Astrocyte (in vitro differentiated cells and primary cell): ENCODE measurements at regions not wholly inside any gene's neighbourhood (a gene's known extent, or its start where the extent isn't known, plus 50 kb on each side); places are given as distances from the start of the nearest gene placed in this dataset.

Source experiments
- DNase-seq: peaks from one replicate; pipeline ENCODE4 v3.0.0-alpha.2; 2010; ENCODE audit warnings: low read depth
- FAIRE-seq: peaks from 2 replicates; lab custom pipeline; 2011; peaks lifted over from hg19 to GRCh38; lab: Jason Lieb, UNC
- H2AFZ ChIP-seq: 2 replicates; pipeline ENCODE4 v1.6.0; 2012; ENCODE audit warnings: low read depth, low read length, inconsistent platforms
- H3K27ac ChIP-seq: 2 replicates; pipeline ENCODE4 v1.5.1; 2011; ENCODE audit warnings: low read depth, low read length, inconsistent platforms
- H3K27me3 ChIP-seq: 2 replicates; pipeline ENCODE4 v1.6.0; 2011; ENCODE audit warnings: low read length, inconsistent platforms; ENCODE audit not compliant: insufficient read depth
- H3K36me3 ChIP-seq: 2 replicates; pipeline ENCODE4 v1.5.1; 2011; ENCODE audit warnings: low read length, inconsistent platforms; ENCODE audit not compliant: insufficient read depth
- H3K4me1 ChIP-seq: 2 replicates; pipeline ENCODE4 v1.5.1; 2011; ENCODE audit warnings: low read length, inconsistent platforms; ENCODE audit not compliant: insufficient read depth
- H3K4me2 ChIP-seq: 2 replicates; pipeline ENCODE4 v1.6.0; 2012; ENCODE audit warnings: low read length, inconsistent platforms
- H3K4me3 ChIP-seq: 2 replicates; pipeline ENCODE4 v1.5.1; 2011; ENCODE audit warnings: low read depth, mild to moderate bottlenecking, low read length, inconsistent platforms; ENCODE audit not compliant: insufficient read depth
- H3K79me2 ChIP-seq: 2 replicates; pipeline ENCODE4 v1.6.0; 2012; ENCODE audit warnings: mild to moderate bottlenecking, low read length, inconsistent platforms; ENCODE audit not compliant: insufficient read depth
- H3K9ac ChIP-seq: 2 replicates; pipeline ENCODE4 v1.6.0; 2012; ENCODE audit warnings: mild to moderate bottlenecking, low read length, inconsistent platforms
- H3K9me3 ChIP-seq: 2 replicates; pipeline ENCODE4 v1.5.1; 2012; ENCODE audit warnings: low read depth, mild to moderate bottlenecking, low read length, inconsistent platforms; ENCODE audit not compliant: insufficient read depth
- H4K20me1 ChIP-seq: 2 replicates; pipeline ENCODE4 v1.6.0; 2012; ENCODE audit warnings: low read length, inconsistent platforms; ENCODE audit not compliant: insufficient read depth
- H3K27ac Mint-ChIP-seq: one replicate; pipeline ENCODE4 v1.8.0; 2021; ENCODE audit warnings: mild to moderate bottlenecking, mixed read lengths; ENCODE audit not compliant: unreplicated experiment
- H3K27me3 Mint-ChIP-seq: one replicate; pipeline ENCODE4 v1.8.0; 2021; ENCODE audit warnings: low read depth, mixed read lengths; ENCODE audit not compliant: unreplicated experiment
- H3K36me3 Mint-ChIP-seq: one replicate; pipeline ENCODE4 v1.8.0; 2021; ENCODE audit warnings: low read depth, mixed read lengths; ENCODE audit not compliant: unreplicated experiment
- H3K4me1 Mint-ChIP-seq: one replicate; pipeline ENCODE4 v1.8.0; 2021; ENCODE audit warnings: low read depth, mixed read lengths; ENCODE audit not compliant: unreplicated experiment
- H3K4me3 Mint-ChIP-seq: one replicate; pipeline ENCODE4 v1.8.0; 2021; ENCODE audit warnings: mild to moderate bottlenecking, moderate library complexity, mixed read lengths; ENCODE audit not compliant: unreplicated experiment
- H3K9me3 Mint-ChIP-seq: one replicate; pipeline ENCODE4 v1.8.0; 2021; ENCODE audit warnings: mild to moderate bottlenecking, mixed read lengths; ENCODE audit not compliant: unreplicated experiment
- EZH2 ChIP-seq: IDR thresholded peaks from 2 replicates; pipeline ENCODE4 v1.6.1; 2012; ENCODE audit warnings: mild to moderate bottlenecking, low read length, inconsistent platforms; ENCODE audit not compliant: insufficient read depth
- TF ChIP-seq, protein P1 (sequence below): IDR thresholded peaks from 2 replicates; pipeline ENCODE4 v1.5.1; 2011; ENCODE audit warnings: low read depth, mild to moderate bottlenecking, inconsistent platforms, low read length, moderate library complexity; ENCODE audit not compliant: insufficient read depth

DNA sequence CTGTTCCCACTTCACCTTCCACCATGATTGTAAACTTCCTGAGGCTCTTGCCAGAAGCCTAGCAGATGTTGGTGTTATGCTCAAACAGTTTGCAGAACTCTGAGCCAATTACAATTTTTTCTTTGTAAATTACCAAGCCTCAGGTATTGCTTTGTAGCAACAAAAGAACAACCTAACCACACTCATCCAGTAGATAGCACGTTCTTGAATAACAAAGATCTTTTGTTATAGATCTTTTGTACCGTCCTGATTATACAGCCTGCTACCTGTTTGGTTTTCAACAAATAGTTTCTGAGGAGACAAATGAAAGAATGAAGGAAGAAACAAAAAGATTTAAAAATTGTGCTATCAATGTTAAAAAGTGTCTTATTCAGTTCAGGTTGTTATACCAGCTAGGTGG lies 474.7 kb upstream of the ALCAM start:
- H3K79me2 ChIP-seq: no peaks in the 10 kb centered on the region
- Mint-ChIP-seq H3K27ac (no peak overlapping the region), H3K36me3 (no peaks in the 10 kb centered on the region), H3K4me3 (no peak overlapping the region), H3K4me1 (peaks cover 3% of the 10 kb centered on the region), H3K9me3 (no peaks in the 10 kb centered on the region), H3K27me3 (no peaks in the 10 kb centered on the region)
- H3K9ac ChIP-seq: no peak overlapping the region
- H4K20me1 ChIP-seq: no peaks in the 10 kb centered on the region
- DNase-seq (no peak), FAIRE-seq (no peak)
- H3K36me3 ChIP-seq: no peaks in the 10 kb centered on the region
- no peak for TF ChIP-seq EZH2
- TF ChIP-seq, protein P1, sequence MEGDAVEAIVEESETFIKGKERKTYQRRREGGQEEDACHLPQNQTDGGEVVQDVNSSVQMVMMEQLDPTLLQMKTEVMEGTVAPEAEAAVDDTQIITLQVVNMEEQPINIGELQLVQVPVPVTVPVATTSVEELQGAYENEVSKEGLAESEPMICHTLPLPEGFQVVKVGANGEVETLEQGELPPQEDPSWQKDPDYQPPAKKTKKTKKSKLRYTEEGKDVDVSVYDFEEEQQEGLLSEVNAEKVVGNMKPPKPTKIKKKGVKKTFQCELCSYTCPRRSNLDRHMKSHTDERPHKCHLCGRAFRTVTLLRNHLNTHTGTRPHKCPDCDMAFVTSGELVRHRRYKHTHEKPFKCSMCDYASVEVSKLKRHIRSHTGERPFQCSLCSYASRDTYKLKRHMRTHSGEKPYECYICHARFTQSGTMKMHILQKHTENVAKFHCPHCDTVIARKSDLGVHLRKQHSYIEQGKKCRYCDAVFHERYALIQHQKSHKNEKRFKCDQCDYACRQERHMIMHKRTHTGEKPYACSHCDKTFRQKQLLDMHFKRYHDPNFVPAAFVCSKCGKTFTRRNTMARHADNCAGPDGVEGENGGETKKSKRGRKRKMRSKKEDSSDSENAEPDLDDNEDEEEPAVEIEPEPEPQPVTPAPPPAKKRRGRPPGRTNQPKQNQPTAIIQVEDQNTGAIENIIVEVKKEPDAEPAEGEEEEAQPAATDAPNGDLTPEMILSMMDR: no peak
- H3K27me3 ChIP-seq: no peaks in the 10 kb centered on the region
- H3K4me2 ChIP-seq: no peak overlapping the region
- no peak overlapping the region for H3K27ac ChIP-seq
- H3K9me3 ChIP-seq: no peaks in the 10 kb centered on the region
- H3K4me3 ChIP-seq: no peak overlapping the region
- no peaks in the 10 kb centered on the region for H3K4me1 ChIP-seq
- H2AFZ ChIP-seq: no peak overlapping the region

GRCh38 chr3:104896624-104897023 lies 470.1 kb upstream of the ALCAM start:
- Mint-ChIP-seq H3K9me3 (no peaks in the 10 kb centered on the region), H3K27me3 (no peaks in the 10 kb centered on the region), H3K4me1 (no peaks in the 10 kb centered on the region), H3K27ac (no peak overlapping the region), H3K4me3 (no peak overlapping the region), H3K36me3 (no peaks in the 10 kb centered on the region)
- Histone ChIP-seq H2AFZ (no peak overlapping the region), H4K20me1 (no peaks in the 10 kb centered on the region), H3K27ac (no peak overlapping the region), H3K4me1 (no peaks in the 10 kb centered on the region), H3K9me3 (no peaks in the 10 kb centered on the region), H3K4me3 (no peak overlapping the region), H3K9ac (no peak overlapping the region), H3K79me2 (no peaks in the 10 kb centered on the region), H3K4me2 (no peak overlapping the region), H3K36me3 (no peaks in the 10 kb centered on the region), H3K27me3 (no peaks in the 10 kb centered on the region)
- no peak for FAIRE-seq
- TF ChIP-seq EZH2: no peak
- TF ChIP-seq, protein P1: no peak
- no peak for DNase-seq

DNA sequence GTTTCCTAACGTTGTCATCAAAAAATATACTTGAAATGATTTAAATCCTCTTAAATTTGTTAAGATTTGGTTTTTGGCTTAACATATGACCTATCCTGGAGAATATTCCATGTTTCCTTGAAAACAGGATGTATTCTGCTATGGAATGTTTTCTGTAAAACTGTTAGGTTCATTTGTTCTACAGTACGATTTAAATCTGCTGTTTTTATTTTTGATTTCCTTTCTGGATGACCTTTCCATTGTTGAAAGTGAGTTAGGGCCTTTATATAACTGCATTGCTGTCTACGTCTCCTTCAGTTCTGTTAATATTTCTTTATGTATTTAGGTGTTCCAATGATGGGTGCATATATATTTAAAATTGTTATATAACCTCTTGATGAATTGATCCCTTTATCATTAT lies 465.3 kb upstream of the ALCAM start:
- no peaks in the 10 kb centered on the region for H3K27me3 ChIP-seq
- FAIRE-seq (no peak), DNase-seq (no peak)
- no peak overlapping the region for H3K9ac ChIP-seq
- TF ChIP-seq, protein P1: no peak
- no peak for TF ChIP-seq EZH2
- no peak overlapping the region for H2AFZ ChIP-seq
- H3K27ac ChIP-seq: no peak overlapping the region
- no peaks in the 10 kb centered on the region for H3K79me2 ChIP-seq
- no peaks in the 10 kb centered on the region for H3K36me3 ChIP-seq
- Mint-ChIP-seq H3K4me3 (no peak overlapping the region), H3K9me3 (peaks cover 3% of the 10 kb centered on the region), H3K27me3 (no peaks in the 10 kb centered on the region), H3K36me3 (no peaks in the 10 kb centered on the region), H3K4me1 (no peaks in the 10 kb centered on the region), H3K27ac (no peak overlapping the region)
- H4K20me1 ChIP-seq: no peaks in the 10 kb centered on the region
- H3K9me3 ChIP-seq: peaks cover 4% of the 10 kb centered on the region
- H3K4me3 ChIP-seq: no peak overlapping the region
- no peaks in the 10 kb centered on the region for H3K4me1 ChIP-seq
- no peak overlapping the region for H3K4me2 ChIP-seq
